ENCODE measurements at regions not wholly inside any gene's neighbourhood (a gene's known extent, or its start where the extent isn't known, plus 50 kb on each side); places are given as distances from the start of the nearest gene placed in this dataset.
"Not testable (repeated sequence)": the region's sequence is repeated elsewhere in the genome, so short reads cannot be mapped to it uniquely, and the experiment has no call there.

GRCh38 chr16:46396131-46396882 is 224.9 kb downstream of the SHCBP1 start:
- H3F3A ChIP-seq (ENCODE audit: low read depth); H4K20me1 ChIP-seq (ENCODE audit: low read depth); H3K27ac ChIP-seq; H3K36me3 Mint-ChIP-seq; H3K4me1 ChIP-seq; H3K27me3 ChIP-seq; H3K4me1 Mint-ChIP-seq; H2AFZ ChIP-seq (replicated peaks); H3K27ac Mint-ChIP-seq; H3K9ac ChIP-seq; H3K79me2 ChIP-seq (ENCODE audit: low read depth); H3K4me2 ChIP-seq; H3K4me3 ChIP-seq; H3K27me3 Mint-ChIP-seq (ENCODE audit: insufficient read depth, low read depth); H3K36me3 ChIP-seq; H3K4me3 Mint-ChIP-seq: not testable (repeated sequence)
- peaks cover 12% of the 10 kb centered on the region for H3K9me3 Mint-ChIP-seq
- H3K9me3 ChIP-seq (ENCODE audit: low read depth): peaks cover 10% of the 10 kb centered on the region
- peak; percentile 15 for DNase-seq (ENCODE audit: low spot score)

GRCh38 chr16:46395391-46395921 is 225.7 kb downstream of the SHCBP1 start:
- not testable (repeated sequence) for H3K27ac Mint-ChIP-seq; H2AFZ ChIP-seq (replicated peaks); H3K79me2 ChIP-seq (ENCODE audit: low read depth); H3K9ac ChIP-seq; H3K27ac ChIP-seq; H3F3A ChIP-seq (ENCODE audit: low read depth); H3K4me3 ChIP-seq; H3K36me3 Mint-ChIP-seq; H3K4me1 Mint-ChIP-seq; H3K4me1 ChIP-seq; H3K27me3 Mint-ChIP-seq (ENCODE audit: insufficient read depth, low read depth); H4K20me1 ChIP-seq (ENCODE audit: low read depth); H3K27me3 ChIP-seq; H3K4me3 Mint-ChIP-seq; H3K4me2 ChIP-seq; H3K36me3 ChIP-seq
- H3K9me3 ChIP-seq (ENCODE audit: low read depth): peaks cover 10% of the 10 kb centered on the region
- H3K9me3 Mint-ChIP-seq: peaks cover 16% of the 10 kb centered on the region
- DNase-seq (ENCODE audit: low spot score): peak; percentile 38

GRCh38 chr16:46394963-46395362 is 226.2 kb downstream of the SHCBP1 start:
- peaks cover 10% of the 10 kb centered on the region for H3K9me3 ChIP-seq (ENCODE audit: low read depth)
- H3K4me3 Mint-ChIP-seq; H3K36me3 ChIP-seq; DNase-seq (ENCODE audit: low spot score); H3K36me3 Mint-ChIP-seq; H3F3A ChIP-seq (ENCODE audit: low read depth); H3K27ac Mint-ChIP-seq; H3K27me3 ChIP-seq; H3K4me3 ChIP-seq; H3K4me1 ChIP-seq; H3K9ac ChIP-seq; H4K20me1 ChIP-seq (ENCODE audit: low read depth); H3K4me1 Mint-ChIP-seq; H3K79me2 ChIP-seq (ENCODE audit: low read depth); H3K27ac ChIP-seq; H2AFZ ChIP-seq (replicated peaks); H3K4me2 ChIP-seq; H3K27me3 Mint-ChIP-seq (ENCODE audit: insufficient read depth, low read depth): not testable (repeated sequence)
- peaks cover 16% of the 10 kb centered on the region for H3K9me3 Mint-ChIP-seq

- peaks cover 16% of the 10 kb centered on the region for H3K9me3 ChIP-seq (ENCODE audit: low read depth)
- not testable (repeated sequence) for H2AFZ ChIP-seq (replicated peaks); H3K27ac ChIP-seq; H3K4me3 Mint-ChIP-seq; H3K36me3 ChIP-seq; H3K4me1 ChIP-seq; H3K9ac ChIP-seq; H3K27ac Mint-ChIP-seq; H3F3A ChIP-seq (ENCODE audit: low read depth); H3K36me3 Mint-ChIP-seq; H3K4me3 ChIP-seq; H3K79me2 ChIP-seq (ENCODE audit: low read depth); H3K27me3 ChIP-seq; H3K27me3 Mint-ChIP-seq (ENCODE audit: insufficient read depth, low read depth); H3K4me1 Mint-ChIP-seq; H4K20me1 ChIP-seq (ENCODE audit: low read depth); DNase-seq (ENCODE audit: low spot score); H3K4me2 ChIP-seq
- peaks cover 16% of the 10 kb centered on the region for H3K9me3 Mint-ChIP-seq
Measured at GRCh38 chr16:46394149-46394548, 227.0 kb downstream of the SHCBP1 start.

- not testable (repeated sequence) for H3F3A ChIP-seq (ENCODE audit: low read depth); H3K4me1 ChIP-seq; H3K36me3 ChIP-seq; H2AFZ ChIP-seq (replicated peaks); H3K79me2 ChIP-seq (ENCODE audit: low read depth); H3K36me3 Mint-ChIP-seq; H3K27ac ChIP-seq; H3K4me3 Mint-ChIP-seq; H3K4me1 Mint-ChIP-seq; H3K4me3 ChIP-seq; H3K27ac Mint-ChIP-seq; H3K4me2 ChIP-seq; H3K27me3 Mint-ChIP-seq (ENCODE audit: insufficient read depth, low read depth); H3K9ac ChIP-seq; H3K27me3 ChIP-seq; H4K20me1 ChIP-seq (ENCODE audit: low read depth)
- peaks cover 16% of the 10 kb centered on the region for H3K9me3 Mint-ChIP-seq
- DNase-seq (ENCODE audit: low spot score): peak; percentile 40
- H3K9me3 ChIP-seq (ENCODE audit: low read depth): peaks cover 16% of the 10 kb centered on the region
Measured at GRCh38 chr16:46392930-46393722, 228.1 kb downstream of the SHCBP1 start.

- H3K36me3 Mint-ChIP-seq; H3K4me2 ChIP-seq; H3K36me3 ChIP-seq; H3K4me1 ChIP-seq; H4K20me1 ChIP-seq (ENCODE audit: low read depth); H3K27ac ChIP-seq; H3K27me3 ChIP-seq; H2AFZ ChIP-seq (replicated peaks); H3K79me2 ChIP-seq (ENCODE audit: low read depth); H3K4me3 ChIP-seq; H3K4me3 Mint-ChIP-seq; H3K9ac ChIP-seq; H3K4me1 Mint-ChIP-seq; H3K27me3 Mint-ChIP-seq (ENCODE audit: insufficient read depth, low read depth); H3K27ac Mint-ChIP-seq: not testable (repeated sequence)
- peak; percentile 29 for DNase-seq (ENCODE audit: low spot score)
- H3K9me3 Mint-ChIP-seq: peaks cover 23% of the 10 kb centered on the region
- Histone ChIP-seq H3K9me3 (ENCODE audit: low read depth) (peaks cover 24% of the 10 kb centered on the region), H3F3A (ENCODE audit: low read depth) (peaks cover 19% of the 10 kb centered on the region)
Measured at GRCh38 chr16:46390660-46391462, 230.3 kb downstream of the SHCBP1 start.

GRCh38 chr16:46389561-46390041 is 231.6 kb downstream of the SHCBP1 start:
- H2AFZ ChIP-seq (replicated peaks); H3K27ac ChIP-seq; H3K36me3 ChIP-seq; H3K79me2 ChIP-seq (ENCODE audit: low read depth); H3K9ac ChIP-seq; H3K27me3 ChIP-seq; H3K36me3 Mint-ChIP-seq; H3K4me1 Mint-ChIP-seq; H3K4me2 ChIP-seq; H3K27ac Mint-ChIP-seq; H3K4me3 Mint-ChIP-seq; H3K27me3 Mint-ChIP-seq (ENCODE audit: insufficient read depth, low read depth); H4K20me1 ChIP-seq (ENCODE audit: low read depth); H3K4me1 ChIP-seq: not testable (repeated sequence)
- Histone ChIP-seq H3K9me3 (ENCODE audit: low read depth) (peaks cover 17% of the 10 kb centered on the region), H3K4me3 (peak overlapping the region; percentile 0), H3F3A (ENCODE audit: low read depth) (peaks cover 14% of the 10 kb centered on the region)
- DNase-seq (ENCODE audit: low spot score): peak; percentile 93
- peaks cover 19% of the 10 kb centered on the region for H3K9me3 Mint-ChIP-seq

All from neural progenitor cell (in vitro differentiated cells).